Stimulated activated CD8-positive, alpha-beta memory T cell treated with anti-CD3 and anti-CD28 coated beads, Interleukin-15, amount 100 ng/mL, for 24 hours (primary cell): ENCODE measurements at regions not wholly inside any gene's neighbourhood (a gene's known extent, or its start where the extent isn't known, plus 50 kb on each side); places are given as distances from the start of the nearest gene placed in this dataset.
"Not testable (repeated sequence)": the region's sequence is repeated elsewhere in the genome, so short reads cannot be mapped to it uniquely, and the experiment has no call there.

Experiments
- DNase-seq: peaks from one replicate; pipeline ENCODE4 v3.0.0-alpha.2; 2020; ENCODE audit warnings: low read depth

GRCh38 chr7:131056007-131056406, 271.7 kb upstream of the MKLN1 start:
- no peak for DNase-seq

GRCh38 chr7:131057015-131057793, 270.5 kb upstream of the MKLN1 start:
- no peak for DNase-seq

GRCh38 chr7:131057794-131058070, 269.9 kb upstream of the MKLN1 start:
- DNase-seq = no peak

GRCh38 chr7:131058561-131059288, 269.0 kb upstream of the MKLN1 start:
- DNase-seq = not testable (repeated sequence)

GRCh38 chr7:131059401-131059800, 268.3 kb upstream of the MKLN1 start:
- not testable (repeated sequence) for DNase-seq

- no peak for DNase-seq
Measured at GRCh38 chr7:131061158-131061557, 266.5 kb upstream of the MKLN1 start.

GRCh38 chr7:131061818-131062217, 265.9 kb upstream of the MKLN1 start:
- no peak for DNase-seq

GRCh38 chr7:131066635-131067034, 261.0 kb upstream of the MKLN1 start:
- DNase-seq = no peak

- no peak for DNase-seq
Measured at GRCh38 chr7:131067220-131067619, 260.5 kb upstream of the MKLN1 start.

- DNase-seq = no peak
Measured at GRCh38 chr7:131068604-131069021, 259.1 kb upstream of the MKLN1 start.

GRCh38 chr7:131071786-131072504, 255.7 kb upstream of the MKLN1 start:
- DNase-seq = no peak

GRCh38 chr7:131072505-131073091, 255.1 kb upstream of the MKLN1 start:
- no peak for DNase-seq

GRCh38 chr7:131074043-131074442, 253.6 kb upstream of the MKLN1 start:
- DNase-seq = no peak

- DNase-seq = no peak
Measured at GRCh38 chr7:131074585-131074984, 253.1 kb upstream of the MKLN1 start.

- no peak for DNase-seq
Measured at GRCh38 chr7:131075406-131075805, 252.3 kb upstream of the MKLN1 start.

- DNase-seq = no peak
Measured at GRCh38 chr7:131076032-131076431, 251.6 kb upstream of the MKLN1 start.

GRCh38 chr7:131076711-131077181, 250.9 kb upstream of the MKLN1 start:
- no peak for DNase-seq

GRCh38 chr7:131077735-131078134, 249.9 kb upstream of the MKLN1 start:
- DNase-seq = no peak

GRCh38 chr7:131080754-131081153, 246.9 kb upstream of the MKLN1 start:
- no peak for DNase-seq

GRCh38 chr7:131081308-131081707, 246.4 kb upstream of the MKLN1 start:
- no peak for DNase-seq

- DNase-seq = no peak
Measured at GRCh38 chr7:131083781-131084180, 243.9 kb upstream of the MKLN1 start.

- DNase-seq = not testable (repeated sequence)
Measured at GRCh38 chr7:131084336-131084735, 243.3 kb upstream of the MKLN1 start.
